ENCODE measurements at regions not wholly inside any gene's neighbourhood (a gene's known extent, or its start where the extent isn't known, plus 50 kb on each side); places are given as distances from the start of the nearest gene placed in this dataset.

GRCh38 chr3:17885986-17886385 is 143.6 kb upstream of the TBC1D5 start:
- intact Hi-C loops (cut with DNase I; ENCODE audit: low total_unique reads) = no loop called here
- Histone ChIP-seq H3K4me1 (peaks cover 0 to under 1% (median 0%) of the 10 kb centered on the region in 4 donors), H3K9me3 (no peaks in the 10 kb centered on the region), H3K27ac (no peak overlapping the region), H3K4me3 (no peak overlapping the region), H3K27me3 (no peaks in the 10 kb centered on the region), H3K36me3 (no peaks in the 10 kb centered on the region)
- 89 to 98% (median 93%) methylated on average over 3 of the region's 3 CpGs for WGBS, 5 donors
- TF ChIP-seq CTCF (IDR thresholded peaks at IDR 0.05) (no peak), POLR2AphosphoS5 (IDR thresholded peaks at IDR 0.05) (no peak), POLR2A (IDR thresholded peaks at IDR 0.05) (no peak), EP300 (IDR thresholded peaks at IDR 0.05) (no peak)
- DNase-seq = no peak

- H3K36me3 ChIP-seq = no peaks in the 10 kb centered on the region
- H3K4me1 ChIP-seq = no peaks in the 10 kb centered on the region
- no peak overlapping the region for H3K27ac ChIP-seq
- DNase-seq = no peak
- no peaks in the 10 kb centered on the region for H3K27me3 ChIP-seq
- 81 to 89% (median 85%) methylated on average over 2 of the region's 2 CpGs for WGBS, 5 donors
- TF ChIP-seq CTCF (IDR thresholded peaks at IDR 0.05) (no peak), EP300 (IDR thresholded peaks at IDR 0.05) (no peak), POLR2AphosphoS5 (IDR thresholded peaks at IDR 0.05) (no peak), POLR2A (IDR thresholded peaks at IDR 0.05) (no peak)
- intact Hi-C loops (cut with DNase I; ENCODE audit: low total_unique reads) = no loop called here
- H3K9me3 ChIP-seq = no peaks in the 10 kb centered on the region
- no peak overlapping the region for H3K4me3 ChIP-seq
These were observed 140.6 kb upstream of the TBC1D5 start for GRCh38 chr3:17882981-17883380.

GRCh38 chr3:17877299-17877698 is 134.9 kb upstream of the TBC1D5 start:
- Histone ChIP-seq H3K9me3 (no peaks in the 10 kb centered on the region), H3K36me3 (no peaks in the 10 kb centered on the region), H3K27me3 (no peaks in the 10 kb centered on the region), H3K27ac (no peak overlapping the region), H3K4me3 (no peak overlapping the region), H3K4me1 (no peaks in the 10 kb centered on the region)
- 72 to 88% (median 80%) methylated on average over 5 of the region's 5 CpGs for WGBS, 5 donors
- DNase-seq = no peak
- intact Hi-C loops (cut with DNase I; ENCODE audit: low total_unique reads) = no loop called here
- TF ChIP-seq CTCF (IDR thresholded peaks at IDR 0.05) = no peak
- no peak for TF ChIP-seq EP300 (IDR thresholded peaks at IDR 0.05)
- no peak for TF ChIP-seq POLR2AphosphoS5 (IDR thresholded peaks at IDR 0.05)
- TF ChIP-seq POLR2A (IDR thresholded peaks at IDR 0.05) = no peak

- H3K9me3 ChIP-seq = no peaks in the 10 kb centered on the region
- no peak overlapping the region for H3K4me3 ChIP-seq
- H3K36me3 ChIP-seq = no peaks in the 10 kb centered on the region
- no peak for DNase-seq
- 35 to 57% (median 43%) methylated on average over 1 of the region's 1 CpG for WGBS, 5 donors
- no peak overlapping the region for H3K27ac ChIP-seq
- no peaks in the 10 kb centered on the region for H3K27me3 ChIP-seq
- intact Hi-C loops (cut with DNase I; ENCODE audit: low total_unique reads) = no loop called here
- no peak for TF ChIP-seq CTCF (IDR thresholded peaks at IDR 0.05)
- TF ChIP-seq EP300 (IDR thresholded peaks at IDR 0.05) = no peak
- TF ChIP-seq POLR2A (IDR thresholded peaks at IDR 0.05) = no peak
- no peak for TF ChIP-seq POLR2AphosphoS5 (IDR thresholded peaks at IDR 0.05)
- no peaks in the 10 kb centered on the region for H3K4me1 ChIP-seq
These were observed 132.2 kb upstream of the TBC1D5 start for GRCh38 chr3:17874636-17875035.

Measured in stomach (tissue), 8 donors.